Neuronal stem cell (in vitro differentiated cells): ENCODE measurements at regions not wholly inside any gene's neighbourhood (a gene's known extent, or its start where the extent isn't known, plus 50 kb on each side); places are given as distances from the start of the nearest gene placed in this dataset.
A peak's percentile ranks its signal among the peaks of the same experiment; 100 is the strongest.

Experiments used
- DNase-seq: peaks from one replicate; pipeline ENCODE4 v3.0.0-alpha.2; 2013; ENCODE audit warnings: low spot score
- H2AFZ ChIP-seq: one replicate; pipeline ENCODE4 v1.6.1; 2013; ENCODE audit warnings: mild to moderate bottlenecking, low read length, inconsistent platforms
- H2AK5ac ChIP-seq: 2 replicates; pipeline ENCODE4 v1.6.1; 2013; ENCODE audit warnings: low read depth, mild to moderate bottlenecking, inconsistent platforms, low read length, moderate library complexity, mixed read lengths
- H2BK120ac ChIP-seq: 2 replicates; pipeline ENCODE4 v1.6.1; 2013; ENCODE audit warnings: low read depth, mild to moderate bottlenecking, inconsistent platforms, low read length, moderate library complexity, mixed read lengths
- H2BK12ac ChIP-seq: one replicate; pipeline ENCODE4 v1.6.1; 2013; ENCODE audit warnings: low read length, inconsistent platforms
- H2BK15ac ChIP-seq: 2 replicates; pipeline ENCODE4 v1.6.1; 2013; ENCODE audit warnings: mild to moderate bottlenecking, low read length, inconsistent platforms, mixed read lengths
- H2BK5ac ChIP-seq: one replicate; pipeline ENCODE4 v1.6.1; 2013; ENCODE audit warnings: inconsistent platforms, mild to moderate bottlenecking, low read length, moderate library complexity
- H3K14ac ChIP-seq: one replicate; pipeline ENCODE4 v1.6.1; 2013; ENCODE audit warnings: low read length, inconsistent platforms
- H3K18ac ChIP-seq: 2 replicates; pipeline ENCODE4 v1.6.1; 2013; ENCODE audit warnings: low read length, inconsistent platforms
- H3K23ac ChIP-seq: 2 replicates; pipeline ENCODE4 v1.6.1; 2013; ENCODE audit warnings: low read depth, mild to moderate bottlenecking, mixed read lengths, low read length, inconsistent platforms; ENCODE audit not compliant: poor library complexity
- H3K27ac ChIP-seq: replicated peaks from 3 replicates; pipeline ENCODE4 v1.5.1; 2013; ENCODE audit warnings: low read length, inconsistent platforms
- H3K27me3 ChIP-seq, 3 experiments: 2 replicates each; pipeline ENCODE4 v1.6.1; 2013; ENCODE audit warnings: low read length in 3 of 3, mild to moderate bottlenecking in 2 of 3, inconsistent platforms in 1 of 3, low read depth in 1 of 3, mixed read lengths in 1 of 3, moderate library complexity in 1 of 3; ENCODE audit not compliant: control insufficient read depth in 3 of 3, insufficient read depth in 3 of 3
- H3K36me3 ChIP-seq, 2 donors: replicated peaks in 1 of 2; 2 replicates each; pipeline ENCODE4 v1.6.1; 2013; ENCODE audit warnings: low read length in 2 of 2; ENCODE audit not compliant: control insufficient read depth in 2 of 2, insufficient read depth in 2 of 2
- H3K4ac ChIP-seq: 2 replicates; pipeline ENCODE4 v1.6.1; 2013; ENCODE audit warnings: inconsistent platforms, mild to moderate bottlenecking, low read length, moderate library complexity
- H3K4me1 ChIP-seq, 2 donors: 1 replicate in 1 of 2; 2 replicates in 1 of 2; pipeline ENCODE4 v1.6.1; 2013; ENCODE audit warnings: low read length in 2 of 2, low read depth in 1 of 2; ENCODE audit not compliant: control insufficient read depth in 2 of 2, insufficient read depth in 1 of 2
- H3K4me2 ChIP-seq: one replicate; pipeline ENCODE4 v1.6.1; 2013; ENCODE audit warnings: mild to moderate bottlenecking, low read length, inconsistent platforms; ENCODE audit not compliant: insufficient read depth, poor library complexity, severe bottlenecking
- H3K4me3 ChIP-seq, 2 donors: 2 replicates each; pipeline ENCODE4 v1.5.1; 2013; ENCODE audit warnings: low read length in 2 of 2, mild to moderate bottlenecking in 2 of 2, inconsistent platforms in 1 of 2, moderate library complexity in 1 of 2
- H3K79me1 ChIP-seq: one replicate; pipeline ENCODE4 v1.6.1; 2013; ENCODE audit warnings: low read depth, mild to moderate bottlenecking, inconsistent platforms, low read length, moderate library complexity
- H3K9ac ChIP-seq: one replicate; pipeline ENCODE4 v1.6.1; 2013; ENCODE audit warnings: mild to moderate bottlenecking, low read depth, low read length, inconsistent platforms; ENCODE audit not compliant: poor library complexity
- H3K9me3 ChIP-seq, 2 donors: replicated peaks in 1 of 2; 2 replicates each; pipeline versions ENCODE3 to v1.6.1; 2013; ENCODE audit warnings: low read length in 2 of 2, mild to moderate bottlenecking in 2 of 2, inconsistent platforms in 1 of 2, low read depth in 1 of 2, mixed read lengths in 1 of 2, moderate library complexity in 1 of 2; ENCODE audit not compliant: control insufficient read depth in 2 of 2, insufficient read depth in 1 of 2
- H4K8ac ChIP-seq: one replicate; pipeline ENCODE4 v1.6.1; 2013; ENCODE audit warnings: low read depth, mild to moderate bottlenecking, inconsistent platforms, low read length, moderate library complexity
- H4K91ac ChIP-seq: one replicate; pipeline ENCODE4 v1.6.1; 2013; ENCODE audit warnings: low read length, low read depth, mild to moderate bottlenecking, inconsistent platforms; ENCODE audit not compliant: poor library complexity
- WGBS, 2 donors: extraction: QIAGEN DNeasy Blood & Tissue Kit; methylation state at CpG; one replicate each; pipeline ENCODE4 v1.1.7; 2013; ENCODE audit warnings: missing lambda C conversion rate in 2 of 2, mixed read lengths in 1 of 2; ENCODE audit not compliant: insufficient read length in 2 of 2, insufficient replicate concordance in 1 of 2; ENCODE audit errors: extremely low coverage in 2 of 2; 5-methylcytosine and 5-hydroxymethylcytosine counted together

DNA sequence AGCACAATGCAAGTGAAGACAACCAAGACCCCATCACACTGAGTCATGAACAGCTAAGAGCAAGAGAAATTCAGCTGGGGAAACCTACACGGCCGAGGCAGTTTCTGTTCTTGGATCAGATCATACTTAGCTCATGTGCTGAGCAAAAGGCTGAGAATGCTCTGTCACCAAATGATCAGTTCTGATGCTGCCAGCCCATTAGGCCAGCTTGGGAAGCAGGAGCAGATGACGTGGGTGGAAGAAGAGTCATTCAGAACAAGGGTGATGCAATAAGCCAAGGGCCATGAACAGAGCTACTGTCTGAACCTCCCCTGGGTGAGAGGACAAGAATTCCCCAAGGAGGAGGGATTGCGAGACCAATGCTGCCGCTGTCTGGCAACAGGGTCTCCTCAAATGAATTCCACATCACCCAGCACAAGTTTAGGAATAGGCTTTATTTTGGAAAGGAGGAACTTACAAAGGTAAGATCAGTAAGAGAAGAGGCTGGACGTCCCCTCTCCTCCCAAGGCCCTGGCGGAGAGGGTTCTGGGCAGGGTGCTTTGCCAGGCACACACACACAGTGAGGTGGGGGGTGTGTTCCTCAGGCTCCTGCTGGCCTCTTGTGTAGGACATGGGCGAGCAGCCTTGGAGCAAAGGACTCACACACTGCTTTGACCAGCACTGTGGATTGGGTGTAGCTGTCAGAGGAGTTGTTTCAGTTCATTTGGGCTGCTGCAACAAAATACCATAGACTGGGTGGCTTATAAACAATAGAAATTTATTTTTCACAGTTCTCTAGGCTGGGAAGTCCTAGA is 65.6 kb upstream of the CTXND1 start:
- DNase-seq, result no peak
- Histone ChIP-seq H3K4me2 (no peak overlapping the region), H2BK15ac (no peak overlapping the region), H4K8ac (no peak overlapping the region), H2AK5ac (peak overlapping the region; percentile 44), H4K91ac (peak overlapping the region; percentile 20), H3K18ac (no peak overlapping the region), H3K27me3 (peaks cover 0 to 4% (median 0%) of the 10 kb centered on the region in 3 experiments), H2BK12ac (no peak overlapping the region), H3K23ac (no peak overlapping the region), H3K14ac (no peak overlapping the region), H2BK120ac (no peak overlapping the region), H3K4me3 (no peak overlapping the region), H2AFZ (no peak overlapping the region), H3K4ac (no peak overlapping the region), H3K79me1 (no peaks in the 10 kb centered on the region), H3K4me1 (no peaks in the 10 kb centered on the region), H3K27ac (no peak overlapping the region), H3K9me3 (no peaks in the 10 kb centered on the region), H2BK5ac (no peak overlapping the region), H3K36me3 (no peaks in the 10 kb centered on the region), H3K9ac (no peak overlapping the region)
- no CpG with 5 or more reads among the region's 8 CpGs for WGBS, 2 donors

DNA sequence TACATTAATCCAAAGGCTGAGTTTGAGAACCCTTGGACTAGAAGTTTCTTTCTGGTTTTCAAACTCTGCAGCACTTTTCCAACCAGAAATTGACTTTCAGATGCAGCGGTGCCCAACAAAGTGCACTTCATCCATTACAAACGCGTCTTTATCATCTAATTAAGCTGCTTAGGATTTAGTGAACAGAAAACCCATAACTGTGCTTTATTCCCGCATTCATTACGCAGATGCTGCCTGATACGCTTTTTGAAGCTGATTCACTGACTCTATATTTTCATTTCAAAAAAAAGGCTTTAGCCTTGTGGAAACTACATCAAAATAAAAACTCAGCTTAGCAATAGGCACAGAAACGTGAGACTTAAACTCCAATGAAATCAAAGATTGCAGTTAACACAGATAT is 69.8 kb upstream of the CTXND1 start:
- no peak overlapping the region for H2AFZ ChIP-seq
- no peak overlapping the region for H3K4me2 ChIP-seq
- no CpG with 5 or more reads among the region's 7 CpGs for WGBS, 2 donors
- H2AK5ac ChIP-seq, result no peak overlapping the region
- no peak overlapping the region for H3K9ac ChIP-seq
- H4K8ac ChIP-seq, result no peak overlapping the region
- no peak overlapping the region for H3K23ac ChIP-seq
- H3K27ac ChIP-seq, result no peak overlapping the region
- H3K36me3 ChIP-seq, result no peaks in the 10 kb centered on the region
- H2BK5ac ChIP-seq, result no peak overlapping the region
- H2BK12ac ChIP-seq, result no peak overlapping the region
- no peaks in the 10 kb centered on the region for H3K4me1 ChIP-seq
- H3K4ac ChIP-seq, result no peak overlapping the region
- no peak overlapping the region for H2BK15ac ChIP-seq
- H3K9me3 ChIP-seq, result peaks cover 2 to 3% of the 10 kb centered on the region in 2 donors
- H3K27me3 ChIP-seq, result no peaks in the 10 kb centered on the region
- H3K14ac ChIP-seq, result no peak overlapping the region
- no peak for DNase-seq
- H3K79me1 ChIP-seq, result no peaks in the 10 kb centered on the region
- no peak overlapping the region for H3K4me3 ChIP-seq
- H3K18ac ChIP-seq, result no peak overlapping the region
- no peak overlapping the region for H4K91ac ChIP-seq
- no peak overlapping the region for H2BK120ac ChIP-seq

DNA sequence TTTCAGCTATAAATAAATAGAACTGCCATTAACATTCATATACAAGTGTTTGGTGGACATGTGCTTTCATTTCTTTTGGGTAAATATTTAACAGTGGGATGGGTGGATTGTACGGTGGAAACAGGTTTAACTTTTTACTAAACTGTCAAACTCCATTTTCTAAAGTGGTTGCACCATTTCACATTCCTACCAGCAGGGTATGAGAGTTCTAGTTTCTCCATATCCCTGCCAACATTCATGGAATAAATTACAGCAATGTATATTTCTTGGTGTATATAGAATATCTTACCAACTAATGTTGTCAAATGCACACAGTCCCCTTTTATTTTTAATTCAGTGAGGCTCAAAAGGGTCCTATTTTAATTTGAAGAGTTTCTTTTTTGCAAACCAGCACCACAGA is 71.3 kb upstream of the CTXND1 start:
- no CpG with 5 or more reads among the region's 1 CpG for WGBS, 2 donors

DNA sequence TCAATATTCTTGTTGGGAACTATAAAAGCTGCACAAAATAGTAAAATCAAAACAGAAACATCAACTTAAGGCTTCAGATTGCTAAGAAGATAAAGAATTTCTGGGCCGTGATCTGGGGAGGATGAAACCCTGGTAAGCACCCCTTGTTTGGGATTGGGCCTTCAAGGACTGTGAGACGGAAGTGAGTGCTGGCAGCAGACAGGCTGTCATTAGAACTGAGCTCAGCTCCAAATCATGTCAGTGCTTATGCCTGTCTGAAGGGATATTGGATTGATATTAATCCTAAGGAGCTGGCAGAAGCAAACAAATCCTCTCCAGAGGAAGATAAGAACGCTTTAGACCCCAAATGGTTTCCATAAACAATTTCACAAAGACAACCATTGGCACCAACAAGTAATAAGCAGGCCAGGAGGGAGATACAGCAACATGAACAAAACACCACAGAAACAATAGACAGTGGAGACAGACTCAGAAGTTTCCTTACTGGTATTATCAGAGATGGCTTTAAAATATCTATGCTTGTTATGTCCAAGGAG is 72.6 kb upstream of the CTXND1 start:
- Histone ChIP-seq H3K18ac (no peak overlapping the region), H3K4me1 (no peaks in the 10 kb centered on the region), H3K27ac (no peak overlapping the region), H3K4me3 (no peak overlapping the region), H3K9me3 (peaks cover 3 to 4% of the 10 kb centered on the region in 2 donors), H2BK15ac (no peak overlapping the region), H3K9ac (no peak overlapping the region), H2AFZ (no peak overlapping the region), H3K23ac (no peak overlapping the region), H2AK5ac (no peak overlapping the region), H3K4me2 (no peak overlapping the region), H3K27me3 (no peaks in the 10 kb centered on the region), H4K8ac (no peak overlapping the region), H2BK120ac (no peak overlapping the region), H2BK12ac (no peak overlapping the region), H2BK5ac (no peak overlapping the region), H3K14ac (no peak overlapping the region), H3K36me3 (no peaks in the 10 kb centered on the region), H3K79me1 (no peaks in the 10 kb centered on the region), H3K4ac (no peak overlapping the region), H4K91ac (no peak overlapping the region)
- DNase-seq, result no peak
- no CpG with 5 or more reads among the region's 3 CpGs for WGBS, 2 donors

More for the DNA sequence above, 71.3 kb upstream of the CTXND1 start:
- Histone ChIP-seq H3K36me3 (no peaks in the 10 kb centered on the region), H2BK12ac (no peak overlapping the region), H3K14ac (no peak overlapping the region), H4K8ac (no peak overlapping the region), H3K9me3 (peaks cover 3 to 4% of the 10 kb centered on the region in 2 donors), H3K4me3 (no peak overlapping the region), H2BK15ac (no peak overlapping the region), H4K91ac (no peak overlapping the region), H3K4me1 (no peaks in the 10 kb centered on the region), H3K23ac (no peak overlapping the region), H2BK5ac (no peak overlapping the region), H3K4ac (no peak overlapping the region), H3K79me1 (no peaks in the 10 kb centered on the region), H2BK120ac (no peak overlapping the region), H3K18ac (no peak overlapping the region), H2AFZ (no peak overlapping the region), H3K4me2 (no peak overlapping the region), H3K9ac (no peak overlapping the region), H2AK5ac (no peak overlapping the region), H3K27ac (no peak overlapping the region), H3K27me3 (no peaks in the 10 kb centered on the region)
- no peak for DNase-seq
